PC-3 (cell line): ENCODE measurements at regions not wholly inside any gene's neighbourhood (a gene's known extent, or its start where the extent isn't known, plus 50 kb on each side); places are given as distances from the start of the nearest gene placed in this dataset.

Experiments used
- CTCF ChIP-seq: fragments of 300-600 bp; sonication (generic); conservative IDR thresholded peaks from 2 replicates; pipeline ENCODE4 v1.5.1; 2017; ENCODE audit warnings: antibody characterized with exemption, low read depth, mild to moderate bottlenecking, low read length
- EZH2 ChIP-seq: fragments of 300-600 bp; sonication (generic); IDR thresholded peaks from one replicate; pipeline ENCODE4 v1.6.1; 2017; ENCODE audit warnings: antibody characterized with exemption, mild to moderate bottlenecking, low read length; ENCODE audit not compliant: unreplicated experiment
- EZH2phosphoT487 ChIP-seq: fragments of 300-600 bp; sonication (generic); IDR thresholded peaks from 2 replicates; pipeline ENCODE4 v1.6.1; 2018; ENCODE audit warnings: mild to moderate bottlenecking, antibody characterized with exemption, low read length, borderline replicate concordance

- TF ChIP-seq CTCF (no peak), EZH2phosphoT487 (no peak), EZH2 (no peak)
Measured at GRCh38 chr2:5410991-5411700, 281.0 kb upstream of the SOX11 start.
